ENCODE measurements at regions not wholly inside any gene's neighbourhood (a gene's known extent, or its start where the extent isn't known, plus 50 kb on each side); places are given as distances from the start of the nearest gene placed in this dataset.

DNA sequence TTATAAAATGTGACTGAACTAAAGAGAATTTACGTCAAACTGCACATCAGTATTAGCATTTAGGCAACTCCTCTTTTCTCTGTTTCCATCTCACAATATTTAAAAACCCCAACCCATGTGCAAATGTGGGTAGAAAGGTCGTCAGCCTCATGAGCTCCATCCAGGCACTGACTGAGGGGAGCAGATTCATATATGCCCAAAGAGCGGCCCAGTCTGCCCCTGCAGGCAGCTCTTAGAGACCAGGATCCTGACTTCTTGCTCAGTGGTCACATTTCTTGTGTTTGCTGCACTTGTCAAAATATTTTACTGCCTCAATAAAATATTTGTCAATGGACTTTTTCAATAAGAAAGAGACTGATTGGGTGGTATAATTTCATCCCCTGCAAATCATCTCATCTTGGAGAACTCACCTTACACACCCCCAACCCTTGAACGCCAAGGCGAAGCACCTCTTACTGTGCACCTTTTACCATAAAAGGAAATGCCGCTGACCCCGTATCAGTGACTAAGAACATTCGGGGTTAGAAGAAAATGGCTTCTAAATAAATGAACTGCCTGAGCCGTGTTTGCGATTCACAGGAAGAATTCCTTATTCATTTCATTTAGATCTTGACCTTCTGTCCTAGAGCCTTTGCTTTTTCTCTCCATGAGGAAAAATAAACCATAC is 418.8 kb downstream of the BCL11B start:
- no peak overlapping the region for H3K27ac ChIP-seq
- TF ChIP-seq, protein P1, sequence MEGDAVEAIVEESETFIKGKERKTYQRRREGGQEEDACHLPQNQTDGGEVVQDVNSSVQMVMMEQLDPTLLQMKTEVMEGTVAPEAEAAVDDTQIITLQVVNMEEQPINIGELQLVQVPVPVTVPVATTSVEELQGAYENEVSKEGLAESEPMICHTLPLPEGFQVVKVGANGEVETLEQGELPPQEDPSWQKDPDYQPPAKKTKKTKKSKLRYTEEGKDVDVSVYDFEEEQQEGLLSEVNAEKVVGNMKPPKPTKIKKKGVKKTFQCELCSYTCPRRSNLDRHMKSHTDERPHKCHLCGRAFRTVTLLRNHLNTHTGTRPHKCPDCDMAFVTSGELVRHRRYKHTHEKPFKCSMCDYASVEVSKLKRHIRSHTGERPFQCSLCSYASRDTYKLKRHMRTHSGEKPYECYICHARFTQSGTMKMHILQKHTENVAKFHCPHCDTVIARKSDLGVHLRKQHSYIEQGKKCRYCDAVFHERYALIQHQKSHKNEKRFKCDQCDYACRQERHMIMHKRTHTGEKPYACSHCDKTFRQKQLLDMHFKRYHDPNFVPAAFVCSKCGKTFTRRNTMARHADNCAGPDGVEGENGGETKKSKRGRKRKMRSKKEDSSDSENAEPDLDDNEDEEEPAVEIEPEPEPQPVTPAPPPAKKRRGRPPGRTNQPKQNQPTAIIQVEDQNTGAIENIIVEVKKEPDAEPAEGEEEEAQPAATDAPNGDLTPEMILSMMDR (conservative IDR thresholded peaks at IDR 0.05) = no peak
- TF ChIP-seq ZFX (IDR thresholded peaks at IDR 0.05) = no peak

DNA sequence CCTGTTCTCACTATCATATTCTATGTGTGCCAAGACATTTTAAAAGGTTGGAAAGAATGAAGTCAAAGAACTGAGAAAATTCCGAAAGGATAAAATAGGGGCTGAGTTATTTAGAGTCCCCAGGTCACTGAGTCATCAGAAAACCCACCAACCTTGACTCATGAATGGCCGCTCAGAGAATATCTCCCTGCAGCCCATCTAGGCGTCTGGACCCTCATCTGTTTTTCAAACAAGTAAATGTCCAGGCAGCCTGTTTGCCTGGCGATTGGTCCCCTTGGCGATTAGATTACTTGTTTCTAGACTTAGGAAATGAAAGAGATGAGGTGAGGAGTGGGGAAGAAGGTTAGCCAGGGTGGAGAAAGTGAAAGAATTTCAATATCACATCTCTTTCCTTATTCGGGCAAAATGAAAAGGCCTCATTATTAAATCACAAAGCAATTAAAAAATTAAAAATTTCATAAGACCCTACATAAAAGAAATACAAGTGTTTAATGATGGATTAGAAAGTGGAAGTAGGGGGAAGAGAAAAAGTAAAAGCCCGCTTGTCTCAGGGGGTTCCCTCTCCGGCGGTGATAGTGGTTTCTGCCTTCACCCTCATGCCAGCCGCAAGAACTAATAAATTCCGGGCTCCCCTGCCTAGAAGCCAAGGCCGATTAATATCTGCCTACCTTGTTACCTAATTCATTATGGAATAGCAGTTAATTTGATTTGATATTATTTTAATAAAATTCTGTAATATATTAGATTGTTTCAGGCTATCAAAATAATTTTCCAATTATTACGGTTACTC is 415.9 kb downstream of the BCL11B start:
- H3K27ac ChIP-seq = no peak overlapping the region
- TF ChIP-seq ZFX (IDR thresholded peaks at IDR 0.05) = no peak
- TF ChIP-seq, protein P1 (conservative IDR thresholded peaks at IDR 0.05) = no peak

DNA sequence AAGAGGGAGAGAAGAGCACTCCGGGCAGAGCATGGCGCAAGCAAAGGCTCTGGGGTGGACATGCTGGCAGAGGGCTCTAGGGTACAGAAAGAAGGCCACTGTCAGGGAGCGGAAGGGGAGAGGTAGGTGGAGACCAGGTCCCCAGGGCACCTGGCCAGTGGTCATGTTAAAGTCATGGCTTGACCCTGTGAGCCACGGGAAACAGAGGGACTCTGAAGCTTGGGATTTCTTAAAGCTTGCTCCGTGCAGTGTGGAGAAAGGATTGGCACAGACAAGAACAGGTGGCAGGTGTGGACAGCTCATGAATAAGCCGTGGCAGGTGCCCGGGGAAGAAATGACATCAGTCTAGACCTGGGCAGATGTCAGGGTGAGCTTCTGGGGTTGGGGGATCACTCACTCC is 413.8 kb downstream of the BCL11B start:
- TF ChIP-seq, protein P1 (conservative IDR thresholded peaks at IDR 0.05) = no peak
- TF ChIP-seq ZFX (IDR thresholded peaks at IDR 0.05) = no peak
- no peak overlapping the region for H3K27ac ChIP-seq

DNA sequence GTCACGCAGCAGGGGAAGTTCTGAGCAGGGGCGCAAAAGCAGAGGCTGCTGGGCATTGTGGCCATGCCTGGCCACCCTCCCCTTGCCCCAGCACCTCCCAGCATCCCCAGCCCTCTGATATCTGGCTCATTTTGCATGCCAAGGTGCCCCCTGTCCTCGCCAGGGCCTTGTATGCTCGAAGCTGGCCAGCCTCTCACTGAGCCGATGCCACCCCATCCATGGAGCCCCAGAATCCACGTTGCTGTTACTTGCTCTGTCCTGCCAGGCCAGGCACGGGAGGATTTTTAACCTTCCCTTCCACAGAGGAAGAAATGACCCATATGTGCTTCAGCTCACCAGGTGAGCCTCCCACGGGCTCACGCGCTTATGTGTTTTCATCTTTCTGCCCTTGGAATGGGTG is 413.4 kb downstream of the BCL11B start:
- TF ChIP-seq, protein P1 (conservative IDR thresholded peaks at IDR 0.05) = no peak
- no peak for TF ChIP-seq ZFX (IDR thresholded peaks at IDR 0.05)
- no peak overlapping the region for H3K27ac ChIP-seq

DNA sequence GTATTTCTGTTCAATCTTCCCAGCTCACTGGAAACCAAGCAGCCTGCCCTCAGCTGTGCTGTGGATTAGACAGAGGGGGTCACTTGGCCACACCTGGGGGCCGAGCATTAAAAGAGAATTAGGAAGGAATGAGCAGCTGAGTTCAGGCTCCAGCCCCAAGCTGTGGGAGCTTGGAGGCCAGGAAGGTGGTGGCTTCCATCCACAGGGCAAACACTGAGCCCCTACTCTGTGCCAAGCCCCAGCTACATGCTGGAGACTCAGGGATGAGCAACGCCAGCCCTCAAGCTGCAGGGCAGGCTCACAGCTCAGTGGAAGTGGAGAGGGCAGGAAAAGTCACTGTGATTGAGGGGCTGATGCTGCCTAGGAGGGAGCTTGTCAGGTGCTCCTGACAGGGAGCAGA is 412.7 kb downstream of the BCL11B start:
- no peak for TF ChIP-seq ZFX (IDR thresholded peaks at IDR 0.05)
- TF ChIP-seq, protein P1 (conservative IDR thresholded peaks at IDR 0.05) = no peak
- H3K27ac ChIP-seq = no peak overlapping the region

DNA sequence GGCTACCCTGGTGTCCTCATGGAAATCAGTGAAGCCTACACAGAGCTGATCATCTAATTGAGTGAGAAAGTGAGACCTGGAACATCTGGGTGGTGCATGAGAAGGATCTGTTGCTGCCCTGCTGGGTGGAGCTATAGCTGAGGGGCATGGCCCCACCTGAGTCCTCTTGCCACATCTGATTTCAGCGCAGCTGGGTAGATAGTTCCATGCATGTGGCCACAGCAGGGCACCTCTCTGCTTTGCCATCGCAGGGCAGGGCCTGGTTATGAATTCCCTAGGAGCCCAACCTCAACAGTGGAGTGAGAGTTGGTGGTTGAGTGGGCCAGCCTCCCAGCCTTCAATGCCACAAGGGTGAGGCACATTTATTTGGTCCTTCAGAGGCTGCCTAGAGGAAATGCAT is 407.8 kb downstream of the BCL11B start:
- H3K27ac ChIP-seq = no peak overlapping the region
- TF ChIP-seq ZFX (IDR thresholded peaks at IDR 0.05) = no peak
- TF ChIP-seq, protein P1 (conservative IDR thresholded peaks at IDR 0.05) = no peak

DNA sequence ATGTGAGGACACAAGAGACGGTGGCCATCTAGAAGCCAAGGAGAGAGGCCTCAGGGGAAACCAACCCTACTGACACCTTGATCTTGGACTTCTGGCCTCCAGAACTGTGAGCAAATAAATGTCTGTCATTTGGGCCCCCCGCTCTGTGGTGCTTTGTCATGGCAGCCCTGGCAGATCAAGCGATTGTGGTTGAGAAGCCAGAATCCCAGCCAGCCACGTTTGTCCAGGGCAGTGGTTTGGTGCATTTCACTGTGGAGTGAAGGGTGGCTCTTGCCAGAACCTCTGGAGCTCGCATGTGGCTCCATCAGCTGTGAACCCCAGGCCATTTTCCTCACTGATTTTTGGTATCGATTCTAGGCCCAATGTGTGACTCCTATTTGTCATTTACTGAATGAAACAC is 404.9 kb downstream of the BCL11B start:
- TF ChIP-seq ZFX (IDR thresholded peaks at IDR 0.05) = no peak
- TF ChIP-seq, protein P1 (conservative IDR thresholded peaks at IDR 0.05) = no peak

More for the DNA sequence above, 404.9 kb downstream of the BCL11B start:
- H3K27ac ChIP-seq = no peak overlapping the region
